ENCODE measurements at regions not wholly inside any gene's neighbourhood (a gene's known extent, or its start where the extent isn't known, plus 50 kb on each side); places are given as distances from the start of the nearest gene placed in this dataset.

DNA sequence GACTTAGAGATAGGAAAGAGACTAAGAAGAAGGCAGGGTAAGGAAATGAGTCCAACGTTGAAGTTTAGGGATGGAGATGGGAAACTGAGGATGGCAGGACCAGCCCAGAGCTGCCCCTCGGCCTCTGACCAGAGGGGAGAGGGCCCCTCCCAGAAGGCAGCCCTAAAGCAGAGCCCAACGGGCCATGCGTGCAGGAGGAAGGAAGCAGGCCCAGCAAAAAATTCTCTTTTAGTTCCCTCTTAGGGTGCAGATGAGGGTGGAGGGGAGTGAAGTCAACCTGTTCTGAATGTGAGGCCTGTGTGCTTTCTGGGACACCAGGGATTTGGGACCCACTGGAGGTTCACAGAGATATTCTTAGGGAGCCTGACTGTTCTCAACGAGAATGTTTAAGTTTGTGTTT lies 225.4 kb downstream of the RHOU start:
- DNase-seq: no peak
- 52% methylated on average over 5 of the region's 5 CpGs for WGBS (ENCODE audit: insufficient coverage)
- no peaks in the 10 kb centered on the region for H3K36me3 Mint-ChIP-seq
- Histone ChIP-seq H3K4me1 (ENCODE audit: control insufficient read depth, insufficient read depth, low read length) (no peaks in the 10 kb centered on the region), H3K9me3 (ENCODE audit: control insufficient read depth, insufficient read depth, low read length) (no peaks in the 10 kb centered on the region), H3K27me3 (ENCODE audit: control insufficient read depth, insufficient read depth, low read length) (no peaks in the 10 kb centered on the region), H3K36me3 (ENCODE audit: control insufficient read depth, insufficient read depth, low read length) (no peaks in the 10 kb centered on the region), H3K4me3 (ENCODE audit: low read length) (no peak overlapping the region), H3K27ac (ENCODE audit: low read length) (no peak overlapping the region)
- TF ChIP-seq, protein P1, sequence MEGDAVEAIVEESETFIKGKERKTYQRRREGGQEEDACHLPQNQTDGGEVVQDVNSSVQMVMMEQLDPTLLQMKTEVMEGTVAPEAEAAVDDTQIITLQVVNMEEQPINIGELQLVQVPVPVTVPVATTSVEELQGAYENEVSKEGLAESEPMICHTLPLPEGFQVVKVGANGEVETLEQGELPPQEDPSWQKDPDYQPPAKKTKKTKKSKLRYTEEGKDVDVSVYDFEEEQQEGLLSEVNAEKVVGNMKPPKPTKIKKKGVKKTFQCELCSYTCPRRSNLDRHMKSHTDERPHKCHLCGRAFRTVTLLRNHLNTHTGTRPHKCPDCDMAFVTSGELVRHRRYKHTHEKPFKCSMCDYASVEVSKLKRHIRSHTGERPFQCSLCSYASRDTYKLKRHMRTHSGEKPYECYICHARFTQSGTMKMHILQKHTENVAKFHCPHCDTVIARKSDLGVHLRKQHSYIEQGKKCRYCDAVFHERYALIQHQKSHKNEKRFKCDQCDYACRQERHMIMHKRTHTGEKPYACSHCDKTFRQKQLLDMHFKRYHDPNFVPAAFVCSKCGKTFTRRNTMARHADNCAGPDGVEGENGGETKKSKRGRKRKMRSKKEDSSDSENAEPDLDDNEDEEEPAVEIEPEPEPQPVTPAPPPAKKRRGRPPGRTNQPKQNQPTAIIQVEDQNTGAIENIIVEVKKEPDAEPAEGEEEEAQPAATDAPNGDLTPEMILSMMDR (IDR thresholded peaks at IDR 0.05): no peak
- no peaks in the 10 kb centered on the region for H3K27me3 Mint-ChIP-seq (ENCODE audit: low read depth in 2 of 2)
- ATAC-seq: no peak
- no peaks in the 10 kb centered on the region for H3K4me1 Mint-ChIP-seq
- H3K27ac Mint-ChIP-seq: no peak overlapping the region
- intact Hi-C loops (cut with micrococcal nuclease): no loop called here
- no peaks in the 10 kb centered on the region for H3K9me3 Mint-ChIP-seq
- H3K4me3 Mint-ChIP-seq: no peak overlapping the region

DNA sequence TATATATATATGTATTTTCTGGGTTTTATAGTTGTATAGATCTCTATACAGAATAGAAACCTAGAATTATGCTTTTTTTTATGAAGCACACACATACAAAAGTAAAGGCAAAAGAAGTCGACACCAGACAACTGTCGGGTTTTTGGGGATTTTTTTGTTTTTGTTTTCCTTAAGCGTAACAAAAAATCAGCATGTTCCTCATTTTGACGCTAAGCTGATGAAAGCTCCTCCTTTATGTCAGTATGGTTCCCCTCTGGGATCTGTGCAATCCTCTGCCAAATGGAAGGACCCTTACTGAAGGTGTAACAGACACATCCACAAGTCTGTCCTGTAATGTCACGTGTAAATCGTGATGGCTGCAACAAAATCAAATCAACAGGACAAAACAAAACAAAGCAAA lies 226.2 kb downstream of the RHOU start:
- Mint-ChIP-seq H3K36me3 (no peaks in the 10 kb centered on the region), H3K9me3 (no peaks in the 10 kb centered on the region)
- WGBS (ENCODE audit: insufficient coverage): 91% methylated on average over 6 of the region's 6 CpGs

DNA sequence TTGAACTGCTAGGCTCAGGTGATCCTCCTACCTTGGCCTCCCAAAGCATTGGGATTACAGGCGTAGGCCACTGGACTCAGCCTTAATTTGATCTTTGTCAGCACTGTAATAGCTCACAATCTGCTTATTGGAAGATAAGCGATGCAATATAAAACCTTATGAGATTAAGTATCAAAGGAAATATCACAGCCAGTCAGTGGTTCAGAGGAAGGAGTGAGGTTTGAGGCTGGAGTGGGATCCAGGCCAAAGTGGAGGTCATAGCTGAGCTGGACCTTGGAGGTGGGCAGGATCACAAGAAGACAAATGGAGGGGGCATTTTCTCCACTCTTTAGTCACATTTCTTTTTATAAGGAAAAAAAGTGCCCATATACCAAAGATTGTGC lies 228.5 kb downstream of the RHOU start:
- H3K27ac Mint-ChIP-seq: no peak overlapping the region
- Histone ChIP-seq H3K27me3 (ENCODE audit: control insufficient read depth, insufficient read depth, low read length) (no peaks in the 10 kb centered on the region), H3K27ac (ENCODE audit: low read length) (no peak overlapping the region), H3K4me1 (ENCODE audit: control insufficient read depth, insufficient read depth, low read length) (no peaks in the 10 kb centered on the region), H3K36me3 (ENCODE audit: control insufficient read depth, insufficient read depth, low read length) (no peaks in the 10 kb centered on the region), H3K9me3 (ENCODE audit: control insufficient read depth, insufficient read depth, low read length) (no peaks in the 10 kb centered on the region), H3K4me3 (ENCODE audit: low read length) (no peak overlapping the region)
- TF ChIP-seq, protein P1 (IDR thresholded peaks at IDR 0.05): no peak
- DNase-seq (no peak), ATAC-seq (no peak)
- intact Hi-C loops (cut with micrococcal nuclease): no loop called here
- H3K27me3 Mint-ChIP-seq (ENCODE audit: low read depth in 2 of 2): no peaks in the 10 kb centered on the region
- H3K4me1 Mint-ChIP-seq: no peaks in the 10 kb centered on the region
- WGBS (ENCODE audit: insufficient coverage): 73% methylated on average over 2 of the region's 2 CpGs
- H3K36me3 Mint-ChIP-seq: no peaks in the 10 kb centered on the region
- no peaks in the 10 kb centered on the region for H3K9me3 Mint-ChIP-seq
- H3K4me3 Mint-ChIP-seq: no peak overlapping the region

More for the DNA sequence above, 226.2 kb downstream of the RHOU start:
- Mint-ChIP-seq H3K27me3 (ENCODE audit: low read depth in 2 of 2) (no peaks in the 10 kb centered on the region), H3K4me3 (no peak overlapping the region), H3K4me1 (no peaks in the 10 kb centered on the region), H3K27ac (no peak overlapping the region)
- Histone ChIP-seq H3K27ac (ENCODE audit: low read length) (no peak overlapping the region), H3K27me3 (ENCODE audit: control insufficient read depth, insufficient read depth, low read length) (no peaks in the 10 kb centered on the region), H3K4me1 (ENCODE audit: control insufficient read depth, insufficient read depth, low read length) (no peaks in the 10 kb centered on the region), H3K4me3 (ENCODE audit: low read length) (no peak overlapping the region), H3K36me3 (ENCODE audit: control insufficient read depth, insufficient read depth, low read length) (no peaks in the 10 kb centered on the region), H3K9me3 (ENCODE audit: control insufficient read depth, insufficient read depth, low read length) (no peaks in the 10 kb centered on the region)
- intact Hi-C loops (cut with micrococcal nuclease): no loop called here
- ATAC-seq: no peak
- DNase-seq: no peak
- TF ChIP-seq, protein P1 (IDR thresholded peaks at IDR 0.05): no peak

DNA sequence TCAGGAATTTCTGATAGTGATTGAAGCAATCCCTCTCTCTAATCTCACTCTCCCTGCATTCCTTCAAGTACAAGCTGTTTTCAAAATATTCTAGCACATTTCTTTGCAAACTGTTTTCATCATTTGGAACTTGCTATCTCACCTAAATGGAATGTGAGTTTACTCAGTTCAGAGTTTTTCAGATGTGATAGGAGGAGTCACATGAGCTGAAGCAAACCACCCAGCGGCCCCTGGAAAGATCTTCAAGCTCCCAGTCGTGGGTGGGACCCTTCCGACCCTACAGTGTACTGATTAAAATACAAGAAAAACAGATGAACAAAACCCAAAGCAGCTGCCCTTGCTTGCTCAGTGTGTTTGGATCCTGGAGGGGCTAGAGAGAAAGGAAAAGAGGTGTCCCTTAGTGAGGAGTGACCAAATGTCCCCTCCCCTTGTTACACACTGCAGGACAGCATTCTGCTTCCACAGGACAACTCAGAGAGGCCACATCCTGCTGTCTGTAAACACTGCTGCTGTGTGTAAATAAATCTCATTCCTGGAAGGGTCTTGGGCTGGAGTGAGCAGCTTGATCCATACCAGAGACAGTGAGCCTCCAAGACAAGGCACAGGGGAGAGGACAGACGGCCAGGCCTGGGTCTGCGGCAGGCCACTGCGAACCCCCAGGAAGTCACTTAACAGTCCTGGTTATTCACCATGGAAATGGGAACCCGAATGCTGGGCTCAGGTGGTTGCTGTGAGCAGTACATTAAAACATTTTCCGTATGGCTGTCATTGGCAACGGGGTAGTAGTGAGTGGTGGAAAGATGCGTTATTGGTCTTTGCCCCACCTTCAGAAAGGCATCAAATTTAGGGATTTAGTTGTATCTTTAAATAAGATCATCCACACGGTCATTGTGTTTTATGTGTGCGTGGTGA lies 229.2 kb downstream of the RHOU start:
- Histone ChIP-seq H3K9me3 (ENCODE audit: control insufficient read depth, insufficient read depth, low read length) (no peaks in the 10 kb centered on the region), H3K27me3 (ENCODE audit: control insufficient read depth, insufficient read depth, low read length) (no peaks in the 10 kb centered on the region), H3K4me1 (ENCODE audit: control insufficient read depth, insufficient read depth, low read length) (no peaks in the 10 kb centered on the region), H3K36me3 (ENCODE audit: control insufficient read depth, insufficient read depth, low read length) (no peaks in the 10 kb centered on the region), H3K4me3 (ENCODE audit: low read length) (no peak overlapping the region), H3K27ac (ENCODE audit: low read length) (no peak overlapping the region)
- Mint-ChIP-seq H3K36me3 (no peaks in the 10 kb centered on the region), H3K27me3 (ENCODE audit: low read depth in 2 of 2) (peaks cover 0 to 5% of the 10 kb centered on the region in 2 donors), H3K4me3 (no peak overlapping the region), H3K27ac (no peak overlapping the region), H3K9me3 (no peaks in the 10 kb centered on the region), H3K4me1 (no peaks in the 10 kb centered on the region)
- ATAC-seq: no peak
- DNase-seq: no peak
- TF ChIP-seq, protein P1 (IDR thresholded peaks at IDR 0.05): no peak
- 97% methylated on average over 10 of the region's 12 CpGs for WGBS (ENCODE audit: insufficient coverage)
- intact Hi-C loops (cut with micrococcal nuclease): no loop called here
